ENCODE measurements at regions not wholly inside any gene's neighbourhood (a gene's known extent, or its start where the extent isn't known, plus 50 kb on each side); places are given as distances from the start of the nearest gene placed in this dataset.

DNA sequence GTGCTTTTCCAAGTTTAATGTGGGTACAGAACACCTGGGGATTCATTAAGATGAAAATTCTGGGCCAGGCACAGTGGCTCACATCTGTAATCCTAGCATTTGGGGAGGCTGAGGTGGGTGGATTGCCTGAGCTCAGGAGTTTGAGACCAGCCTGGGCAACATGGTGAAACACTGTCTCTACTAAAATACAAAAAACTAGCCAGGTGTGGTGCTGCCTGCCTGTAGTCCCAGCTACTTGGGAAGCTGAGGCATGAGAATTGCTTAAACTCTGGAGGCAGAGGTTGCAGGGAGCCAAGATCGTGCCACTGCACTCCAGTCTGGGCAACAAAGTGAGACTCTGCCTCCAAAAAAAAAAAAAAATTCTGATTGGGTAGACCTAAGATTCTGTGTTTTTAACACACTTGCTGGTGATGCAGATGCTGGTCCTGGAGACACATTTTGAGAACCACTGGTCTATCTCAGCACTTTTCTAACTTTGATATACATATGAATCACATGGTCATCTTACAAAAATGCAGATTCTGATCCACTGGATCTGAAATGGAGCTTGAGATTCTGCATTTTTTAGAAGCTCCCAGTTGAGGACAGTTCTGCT is 223.8 kb upstream of the SATB1 start:
- DNase-seq: no peak
- peak; percentile 2 for ATAC-seq
- H3K4me1 Mint-ChIP-seq: peaks cover 90% of the 10 kb centered on the region
- peaks cover 44% of the 10 kb centered on the region for H3K36me3 Mint-ChIP-seq
- H3K27ac Mint-ChIP-seq: peak overlapping the region; percentile 92
- no peaks in the 10 kb centered on the region for H3K9me3 Mint-ChIP-seq (ENCODE audit: low read depth)
- H3K27me3 Mint-ChIP-seq: no peaks in the 10 kb centered on the region
- no peak overlapping the region for H3K4me3 Mint-ChIP-seq
- CTCF ChIA-PET: interaction anchor here (0.9 to 2.5 kb wide), 8 partner anchors 8 to 110 kb away, joined by 3 to 9 read pairs (median 4); no protein-coding TSS in a partner anchor

DNA sequence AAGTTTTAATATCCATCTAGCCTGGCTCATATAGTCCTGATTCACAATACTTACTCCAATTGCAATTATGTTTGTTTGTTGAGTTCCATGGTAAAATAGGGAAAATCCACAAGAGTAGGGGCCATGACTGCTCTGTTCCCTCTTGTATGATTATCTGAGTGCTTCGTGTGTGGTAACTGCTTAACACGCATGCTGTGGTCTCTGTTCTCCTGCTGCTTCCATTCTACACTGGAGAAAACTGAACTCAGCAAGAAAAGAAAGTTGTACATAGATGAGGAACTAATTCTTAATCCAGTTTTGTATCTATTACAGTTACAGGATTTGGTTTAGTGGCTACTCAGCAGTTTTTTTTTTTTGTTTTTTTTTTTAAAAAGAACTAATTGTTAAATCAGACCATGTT is 223.0 kb upstream of the SATB1 start:
- H3K36me3 Mint-ChIP-seq: peaks cover 44% of the 10 kb centered on the region
- ATAC-seq (no peak), DNase-seq (no peak)
- no peaks in the 10 kb centered on the region for H3K27me3 Mint-ChIP-seq
- peak overlapping the region; percentile 92 for H3K27ac Mint-ChIP-seq
- peaks cover 95% of the 10 kb centered on the region for H3K4me1 Mint-ChIP-seq
- CTCF ChIA-PET: interaction anchor here (1.5 to 2.5 kb wide), 3 partner anchors 9 to 110 kb away, joined by 4 to 9 read pairs (median 6); no protein-coding TSS in a partner anchor
- H3K9me3 Mint-ChIP-seq (ENCODE audit: low read depth): no peaks in the 10 kb centered on the region
- no peak overlapping the region for H3K4me3 Mint-ChIP-seq

DNA sequence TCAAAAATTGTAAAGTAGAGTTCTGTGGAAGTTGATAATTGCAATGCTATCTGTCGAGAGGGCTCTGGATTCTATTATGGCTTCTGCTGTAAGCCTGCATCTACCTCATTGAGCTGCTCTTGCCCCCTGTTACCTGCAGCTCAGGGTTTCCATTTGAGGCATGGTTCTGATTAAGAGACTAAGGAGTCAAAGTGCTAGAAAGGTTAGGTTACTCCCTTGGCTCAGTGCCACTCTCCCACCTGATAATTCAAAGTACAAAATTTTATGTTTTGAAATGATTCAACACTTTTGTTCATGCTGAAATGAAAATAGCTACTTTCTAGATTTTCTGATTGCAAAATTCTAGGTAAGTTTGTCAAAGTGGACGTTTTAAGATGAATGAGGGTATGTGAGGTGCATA is 220.5 kb upstream of the SATB1 start:
- peaks cover 80% of the 10 kb centered on the region for H3K4me1 Mint-ChIP-seq
- peaks cover 6% of the 10 kb centered on the region for H3K9me3 Mint-ChIP-seq (ENCODE audit: low read depth)
- CTCF ChIA-PET: interaction anchor here (1.6 kb wide), 1 partner anchor 11 kb away, joined by 12 read pairs; no protein-coding TSS in a partner anchor
- DNase-seq (no peak), ATAC-seq (no peak)
- no peak overlapping the region for H3K4me3 Mint-ChIP-seq
- no peaks in the 10 kb centered on the region for H3K27me3 Mint-ChIP-seq
- peaks cover 49% of the 10 kb centered on the region for H3K36me3 Mint-ChIP-seq
- peak overlapping the region; percentile 37 for H3K27ac Mint-ChIP-seq

GRCh38 chr3:18643281-18643680 is 218.1 kb upstream of the SATB1 start:
- ATAC-seq (peak; percentile 50), DNase-seq (no peak)
- Mint-ChIP-seq H3K9me3 (ENCODE audit: low read depth) (peaks cover 6% of the 10 kb centered on the region), H3K4me3 (no peak overlapping the region), H3K4me1 (peaks cover 60% of the 10 kb centered on the region), H3K36me3 (peaks cover 55% of the 10 kb centered on the region), H3K27ac (peak overlapping the region; percentile 23), H3K27me3 (no peaks in the 10 kb centered on the region)
- CTCF ChIA-PET: interaction anchor here (0.9 to 2.5 kb wide), 4 partner anchors 13 to 85 kb away, joined by 3 to 7 read pairs (median 4); no protein-coding TSS in a partner anchor

- Mint-ChIP-seq H3K4me1 (peaks cover 47% of the 10 kb centered on the region), H3K27ac (no peak overlapping the region), H3K27me3 (no peaks in the 10 kb centered on the region), H3K9me3 (ENCODE audit: low read depth) (peaks cover 9% of the 10 kb centered on the region), H3K36me3 (peaks cover 52% of the 10 kb centered on the region), H3K4me3 (no peak overlapping the region)
- CTCF ChIA-PET: interaction anchor here (0.8 to 2.5 kb wide), 5 partner anchors 13 to 117 kb away, joined by 3 to 7 read pairs (median 3); no protein-coding TSS in a partner anchor
- DNase-seq (no peak), ATAC-seq (no peak)
Measured at GRCh38 chr3:18641916-18642315, 216.8 kb upstream of the SATB1 start.

GRCh38 chr3:18635215-18635614 is 210.1 kb upstream of the SATB1 start:
- peaks cover 5% of the 10 kb centered on the region for H3K9me3 Mint-ChIP-seq (ENCODE audit: low read depth)
- DNase-seq (no peak), ATAC-seq (no peak)
- CTCF ChIA-PET: no interaction called here
- H3K27me3 Mint-ChIP-seq: no peaks in the 10 kb centered on the region
- H3K27ac Mint-ChIP-seq: no peak overlapping the region
- no peak overlapping the region for H3K4me3 Mint-ChIP-seq
- peaks cover 9% of the 10 kb centered on the region for H3K4me1 Mint-ChIP-seq
- peaks cover 27% of the 10 kb centered on the region for H3K36me3 Mint-ChIP-seq

- H3K4me3 Mint-ChIP-seq: no peak overlapping the region
- CTCF ChIA-PET: no interaction called here
- ATAC-seq (no peak), DNase-seq (no peak)
- H3K4me1 Mint-ChIP-seq: peaks cover 6% of the 10 kb centered on the region
- peaks cover 28% of the 10 kb centered on the region for H3K36me3 Mint-ChIP-seq
- no peaks in the 10 kb centered on the region for H3K27me3 Mint-ChIP-seq
- peaks cover 5% of the 10 kb centered on the region for H3K9me3 Mint-ChIP-seq (ENCODE audit: low read depth)
- no peak overlapping the region for H3K27ac Mint-ChIP-seq
Measured at GRCh38 chr3:18634461-18634860, 209.3 kb upstream of the SATB1 start.

GRCh38 chr3:18633002-18633401 is 207.9 kb upstream of the SATB1 start:
- no peak for DNase-seq
- H3K4me3 Mint-ChIP-seq: no peak overlapping the region
- H3K4me1 Mint-ChIP-seq: peaks cover 6% of the 10 kb centered on the region
- no peak overlapping the region for H3K27ac Mint-ChIP-seq
- no peak for ATAC-seq
- H3K9me3 Mint-ChIP-seq (ENCODE audit: low read depth): peaks cover 5% of the 10 kb centered on the region
- H3K36me3 Mint-ChIP-seq: peaks cover 33% of the 10 kb centered on the region
- CTCF ChIA-PET: no interaction called here
- H3K27me3 Mint-ChIP-seq: no peaks in the 10 kb centered on the region

DNA sequence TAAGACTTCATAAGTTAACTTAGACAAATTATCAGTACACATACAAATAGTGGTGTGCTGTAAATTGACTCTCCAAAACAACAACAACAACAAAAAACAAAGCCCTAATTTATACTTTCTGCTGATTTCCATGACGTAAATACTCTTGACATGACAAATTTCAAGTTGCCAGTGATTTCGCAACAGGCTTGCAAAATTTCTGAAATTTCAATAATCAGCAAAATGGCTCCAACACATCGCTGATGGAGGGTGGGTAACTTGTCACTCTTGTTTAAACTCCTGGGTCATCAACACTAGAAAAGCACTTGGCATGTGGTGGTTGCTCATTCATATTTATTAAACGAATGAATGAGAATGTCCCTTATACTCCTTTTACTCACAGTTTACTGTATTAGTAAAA is 205.2 kb upstream of the SATB1 start:
- Mint-ChIP-seq H3K27me3 (no peaks in the 10 kb centered on the region), H3K27ac (no peak overlapping the region), H3K4me1 (peaks cover 8% of the 10 kb centered on the region), H3K9me3 (ENCODE audit: low read depth) (peaks cover 10% of the 10 kb centered on the region), H3K36me3 (peaks cover 38% of the 10 kb centered on the region), H3K4me3 (no peak overlapping the region)
- ATAC-seq (no peak), DNase-seq (no peak)
- CTCF ChIA-PET: no interaction called here

GRCh38 chr3:18625085-18625484 is 199.9 kb upstream of the SATB1 start:
- Mint-ChIP-seq H3K36me3 (peaks cover 18% of the 10 kb centered on the region), H3K27ac (no peak overlapping the region), H3K9me3 (ENCODE audit: low read depth) (peaks cover 8% of the 10 kb centered on the region), H3K4me3 (no peak overlapping the region), H3K27me3 (no peaks in the 10 kb centered on the region), H3K4me1 (peaks cover 2% of the 10 kb centered on the region)
- DNase-seq: no peak
- no peak for ATAC-seq
- CTCF ChIA-PET: no interaction called here

- ATAC-seq: no peak
- CTCF ChIA-PET: no interaction called here
- no peak overlapping the region for H3K4me3 Mint-ChIP-seq
Measured at GRCh38 chr3:18623220-18623619, 198.1 kb upstream of the SATB1 start.

GRCh38 chr3:18618723-18619122 is 193.6 kb upstream of the SATB1 start:
- H3K27me3 Mint-ChIP-seq: no peaks in the 10 kb centered on the region
- H3K9me3 Mint-ChIP-seq (ENCODE audit: low read depth): peaks cover 3% of the 10 kb centered on the region
- peaks cover 4% of the 10 kb centered on the region for H3K36me3 Mint-ChIP-seq
- H3K4me1 Mint-ChIP-seq: no peaks in the 10 kb centered on the region
- no peak overlapping the region for H3K27ac Mint-ChIP-seq
- CTCF ChIA-PET: no interaction called here
- no peak for DNase-seq
- H3K4me3 Mint-ChIP-seq: no peak overlapping the region
- no peak for ATAC-seq

More at GRCh38 chr3:18623220-18623619, 198.1 kb upstream of the SATB1 start:
- DNase-seq: no peak
- Mint-ChIP-seq H3K9me3 (ENCODE audit: low read depth) (peaks cover 8% of the 10 kb centered on the region), H3K36me3 (peaks cover 12% of the 10 kb centered on the region), H3K27ac (no peak overlapping the region), H3K4me1 (peaks cover 2% of the 10 kb centered on the region), H3K27me3 (no peaks in the 10 kb centered on the region)

GRCh38 chr3:18611991-18612390 is 186.9 kb upstream of the SATB1 start:
- Mint-ChIP-seq H3K9me3 (ENCODE audit: low read depth) (peaks cover 8% of the 10 kb centered on the region), H3K27me3 (no peaks in the 10 kb centered on the region), H3K27ac (no peak overlapping the region), H3K36me3 (peaks cover 11% of the 10 kb centered on the region), H3K4me3 (no peak overlapping the region), H3K4me1 (no peaks in the 10 kb centered on the region)
- no peak for DNase-seq
- CTCF ChIA-PET: no interaction called here
- ATAC-seq: no peak

DNA sequence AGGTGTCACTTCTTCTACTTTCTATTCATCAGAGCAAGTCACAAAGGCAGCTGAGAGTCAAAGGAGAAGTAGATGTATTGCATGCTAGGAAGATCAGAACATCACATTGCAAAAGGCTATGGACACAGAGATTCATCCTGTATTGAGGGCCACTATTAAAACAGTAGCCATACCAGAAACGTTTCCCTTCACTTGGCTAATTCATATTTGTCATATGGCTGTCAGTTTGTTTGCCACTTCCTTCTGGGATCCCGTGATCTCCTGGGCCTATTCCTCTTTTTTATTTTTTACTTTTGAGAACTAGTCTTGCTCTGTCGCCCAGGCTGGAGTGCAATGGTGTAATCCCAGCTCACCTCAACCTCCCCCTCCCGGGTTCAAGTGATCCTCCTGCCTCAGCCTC is 184.0 kb upstream of the SATB1 start:
- DNase-seq (no peak), ATAC-seq (no peak)
- no peak overlapping the region for H3K4me3 Mint-ChIP-seq
- CTCF ChIA-PET: interaction anchor here (1.8 kb wide), 1 partner anchor 8 kb away, joined by 4 read pairs; no protein-coding TSS in a partner anchor
- no peak overlapping the region for H3K27ac Mint-ChIP-seq
- H3K36me3 Mint-ChIP-seq: peaks cover 12% of the 10 kb centered on the region
- H3K4me1 Mint-ChIP-seq: no peaks in the 10 kb centered on the region
- H3K27me3 Mint-ChIP-seq: no peaks in the 10 kb centered on the region
- H3K9me3 Mint-ChIP-seq (ENCODE audit: low read depth): peaks cover 5% of the 10 kb centered on the region
